GM13976 (cell line): ENCODE measurements at regions not wholly inside any gene's neighbourhood (a gene's known extent, or its start where the extent isn't known, plus 50 kb on each side); places are given as distances from the start of the nearest gene placed in this dataset.

Experiments
- DNase-seq: peaks from one replicate; pipeline ENCODE4 v3.0.0; 2012; ENCODE audit warnings: low spot score
- in situ Hi-C: fragments of 300-500 bp; cut with MboI; formaldehyde crosslinking; loops from one replicate; pipeline ENCODE4 v1.12.0; 2022; ENCODE audit warnings: low sequenced_read_pairs, mixed read lengths, inconsistent platforms; ENCODE audit not compliant: unreplicated experiment
- TF ChIP-seq, protein P1 (sequence below): IDR thresholded peaks from 2 replicates; pipeline ENCODE4 v1.5.1; 2012; ENCODE audit warnings: borderline replicate concordance, mild to moderate bottlenecking; ENCODE audit not compliant: insufficient read depth; ENCODE audit errors: extremely low read depth, missing control alignments, control extremely low read depth

DNA sequence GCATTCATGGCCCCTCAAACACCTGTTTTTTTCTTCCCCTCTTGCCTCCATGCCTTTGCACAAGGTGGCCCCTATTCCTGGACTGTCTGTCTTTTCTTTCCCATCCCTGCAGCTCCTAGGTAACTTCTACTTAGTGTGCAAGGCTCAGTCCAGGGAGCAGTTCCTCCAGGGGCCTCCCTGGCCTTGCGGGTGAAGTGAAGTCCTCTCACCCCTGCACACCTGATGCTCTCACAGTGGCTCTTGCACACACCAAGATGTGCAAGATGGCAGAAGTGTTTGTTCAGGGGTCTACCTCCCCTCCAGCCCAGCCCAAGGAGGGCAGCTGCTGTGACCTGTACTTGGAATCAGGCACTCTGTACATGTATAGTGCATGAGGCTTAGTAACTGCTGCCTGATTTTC is 236.8 kb upstream of the HS6ST1 start:
- DNase-seq, result no peak
- in situ Hi-C loops, result no loop called here
- TF ChIP-seq, protein P1, sequence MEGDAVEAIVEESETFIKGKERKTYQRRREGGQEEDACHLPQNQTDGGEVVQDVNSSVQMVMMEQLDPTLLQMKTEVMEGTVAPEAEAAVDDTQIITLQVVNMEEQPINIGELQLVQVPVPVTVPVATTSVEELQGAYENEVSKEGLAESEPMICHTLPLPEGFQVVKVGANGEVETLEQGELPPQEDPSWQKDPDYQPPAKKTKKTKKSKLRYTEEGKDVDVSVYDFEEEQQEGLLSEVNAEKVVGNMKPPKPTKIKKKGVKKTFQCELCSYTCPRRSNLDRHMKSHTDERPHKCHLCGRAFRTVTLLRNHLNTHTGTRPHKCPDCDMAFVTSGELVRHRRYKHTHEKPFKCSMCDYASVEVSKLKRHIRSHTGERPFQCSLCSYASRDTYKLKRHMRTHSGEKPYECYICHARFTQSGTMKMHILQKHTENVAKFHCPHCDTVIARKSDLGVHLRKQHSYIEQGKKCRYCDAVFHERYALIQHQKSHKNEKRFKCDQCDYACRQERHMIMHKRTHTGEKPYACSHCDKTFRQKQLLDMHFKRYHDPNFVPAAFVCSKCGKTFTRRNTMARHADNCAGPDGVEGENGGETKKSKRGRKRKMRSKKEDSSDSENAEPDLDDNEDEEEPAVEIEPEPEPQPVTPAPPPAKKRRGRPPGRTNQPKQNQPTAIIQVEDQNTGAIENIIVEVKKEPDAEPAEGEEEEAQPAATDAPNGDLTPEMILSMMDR, result no peak

DNA sequence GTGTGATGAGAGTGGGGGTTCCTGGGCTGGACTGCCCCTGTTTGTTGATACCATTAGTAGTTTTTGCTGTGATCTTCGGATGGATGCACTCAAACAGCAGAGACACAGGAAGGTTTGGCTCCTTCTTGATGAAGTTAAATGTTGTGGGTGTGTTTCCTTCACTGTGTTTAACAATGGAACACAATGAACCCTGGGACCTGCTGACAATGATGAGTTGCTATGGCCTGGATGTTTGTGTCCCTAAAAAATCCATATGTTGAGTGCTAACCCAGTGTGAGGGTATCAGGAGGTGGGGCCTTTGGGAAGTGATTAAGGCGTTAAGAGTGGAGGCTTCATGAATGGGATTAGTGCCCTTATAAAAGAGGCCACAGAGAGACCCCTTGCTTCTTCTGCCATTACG is 237.4 kb upstream of the HS6ST1 start:
- in situ Hi-C loops, result no loop called here
- TF ChIP-seq, protein P1, result no peak
- no peak for DNase-seq

DNA sequence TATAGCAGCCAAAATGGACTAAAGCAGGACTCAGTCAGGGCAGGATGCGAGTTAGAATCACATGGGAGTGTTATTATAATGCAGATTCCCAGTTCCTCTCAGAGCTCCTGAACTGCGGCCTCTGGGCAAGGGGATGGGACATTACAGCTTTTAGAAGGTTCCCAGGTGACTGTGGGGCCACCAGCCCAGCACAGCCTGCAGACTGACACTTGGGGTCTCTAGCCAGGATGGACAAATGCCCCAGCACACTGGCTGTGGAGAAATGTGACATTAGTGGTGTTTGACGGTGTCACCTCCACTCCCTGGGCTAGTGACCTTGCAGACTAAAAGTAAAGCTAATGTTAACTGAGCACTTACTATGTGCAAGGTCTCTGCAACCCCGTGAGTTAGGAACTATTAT is 238.0 kb upstream of the HS6ST1 start:
- TF ChIP-seq, protein P1, result no peak
- in situ Hi-C loops, result no loop called here
- no peak for DNase-seq

DNA sequence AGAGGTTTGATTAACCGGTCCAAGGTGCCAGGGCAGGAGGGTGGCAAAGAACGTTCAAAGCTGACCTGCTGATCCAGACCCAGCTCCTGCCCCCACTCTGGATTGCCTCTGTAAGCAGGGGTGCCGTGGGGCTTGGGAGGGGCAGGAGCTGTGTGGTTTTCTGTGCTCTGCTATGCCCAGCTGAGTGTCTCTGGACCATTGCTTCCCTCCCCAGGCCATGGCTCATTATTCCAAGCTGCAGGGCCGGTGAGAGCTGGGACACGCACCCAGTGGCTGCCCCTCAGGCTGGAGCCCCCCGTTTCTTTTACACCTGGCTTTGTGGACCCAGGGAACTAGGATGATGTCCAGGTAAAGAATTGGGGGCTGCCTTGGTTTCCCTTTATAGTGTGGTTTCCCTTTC is 238.4 kb upstream of the HS6ST1 start:
- in situ Hi-C loops, result no loop called here
- DNase-seq, result no peak
- TF ChIP-seq, protein P1, result no peak

DNA sequence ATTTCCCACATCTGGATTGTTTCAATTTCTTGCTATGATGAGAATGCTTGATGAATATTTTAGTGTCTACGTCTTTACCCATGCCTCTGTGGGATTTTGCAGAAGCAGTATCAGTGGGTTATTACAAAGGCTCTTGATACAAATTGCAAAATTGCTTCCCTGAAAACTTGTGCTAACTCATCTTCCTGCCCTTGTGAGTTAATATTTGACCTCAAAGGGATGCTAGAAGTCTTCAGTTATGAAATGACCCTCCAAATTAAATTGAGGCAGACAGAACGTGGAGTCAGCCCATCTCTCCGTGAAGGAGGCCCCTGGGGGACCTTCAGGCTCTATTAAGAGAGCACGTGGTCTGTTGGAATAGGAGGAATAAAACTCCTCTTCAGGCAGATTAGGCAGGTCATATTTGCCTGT is 239.2 kb upstream of the HS6ST1 start:
- TF ChIP-seq, protein P1, result no peak
- in situ Hi-C loops, result no loop called here
- no peak for DNase-seq

DNA sequence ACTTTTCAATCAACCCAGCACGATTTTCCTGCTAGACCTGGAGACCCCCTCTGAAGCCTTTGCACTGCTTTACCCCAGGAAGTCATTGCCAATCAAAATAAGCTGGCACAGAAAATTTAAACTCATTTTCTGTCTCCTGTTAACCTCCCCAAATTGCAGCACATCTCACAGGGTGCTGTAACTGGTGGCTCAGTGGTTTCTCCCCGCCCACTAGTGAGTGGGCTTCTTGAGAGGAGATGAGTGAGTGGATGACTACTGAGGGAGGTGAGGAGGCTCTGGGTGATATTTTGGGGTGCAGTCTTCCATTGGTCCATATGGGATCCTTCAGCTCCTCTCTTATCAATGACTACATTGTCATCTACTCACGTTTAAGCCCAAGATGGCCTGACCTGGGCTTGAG is 239.8 kb upstream of the HS6ST1 start:
- TF ChIP-seq, protein P1, result no peak
- in situ Hi-C loops, result no loop called here

DNA sequence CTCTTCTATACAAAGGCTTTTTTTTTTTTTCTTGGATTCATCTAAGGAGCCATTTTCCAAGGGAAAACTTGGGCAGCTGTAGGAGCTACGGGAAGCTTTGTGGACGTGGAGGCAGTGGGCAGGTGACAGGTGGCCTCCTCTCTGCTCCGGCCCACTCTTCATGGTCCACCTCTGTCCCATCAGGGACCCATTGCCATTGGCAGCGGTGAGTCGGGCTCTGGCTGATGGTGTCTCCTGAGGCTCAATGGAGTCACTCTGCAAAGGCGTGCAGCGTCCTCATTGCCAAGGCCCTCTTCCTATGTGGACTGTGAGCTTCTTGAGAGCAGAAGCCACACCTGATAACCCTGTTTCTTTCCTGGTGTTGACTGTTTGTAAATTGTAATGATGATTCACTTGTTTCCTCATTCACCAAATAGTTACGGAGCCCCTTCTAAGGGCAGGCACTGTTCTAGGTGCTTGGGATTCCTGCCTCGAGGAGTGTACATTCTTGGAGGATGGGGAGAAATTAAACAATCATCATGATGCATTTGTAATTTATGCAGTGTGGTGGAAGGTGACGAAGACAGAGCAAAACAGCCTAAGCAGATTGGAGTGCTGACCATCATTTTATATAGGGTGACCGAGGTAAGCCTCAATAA is 240.3 kb upstream of the HS6ST1 start:
- no peak for DNase-seq
- TF ChIP-seq, protein P1, result no peak
- in situ Hi-C loops, result no loop called here

More for the DNA sequence above, 239.8 kb upstream of the HS6ST1 start:
- DNase-seq, result no peak
